Stimulated activated naive CD4-positive, alpha-beta T cell (primary cell): ENCODE measurements at regions not wholly inside any gene's neighbourhood (a gene's known extent, or its start where the extent isn't known, plus 50 kb on each side); places are given as distances from the start of the nearest gene placed in this dataset.
A peak's percentile ranks its signal among the peaks of the same experiment; 100 is the strongest.

ENCODE experiments used
- DNase-seq, 6 experiments: peaks; one replicate each; lab custom pipeline; 2025; lab: John Stamatoyannopoulos, UW

DNA sequence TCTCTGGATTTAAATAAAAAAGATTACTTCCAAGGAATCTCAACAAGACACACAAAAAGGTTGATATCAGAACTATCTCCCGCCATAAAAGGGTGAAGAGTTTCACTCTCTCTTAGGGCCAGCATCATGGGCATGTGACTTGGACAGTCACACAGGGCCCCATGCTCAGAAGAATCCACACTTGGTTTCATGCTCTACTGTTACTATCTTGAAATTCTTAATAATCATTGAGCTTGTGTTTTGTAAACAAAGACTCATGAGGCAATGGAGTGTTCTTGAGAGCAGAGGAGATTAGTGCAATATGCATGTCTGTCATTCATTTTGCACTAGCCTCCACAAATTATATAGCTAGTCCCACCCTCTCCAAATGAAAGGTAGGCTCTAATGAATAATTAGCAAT, 58.4 kb downstream of the HMHB1 start:
- DNase-seq = no peak

DNA sequence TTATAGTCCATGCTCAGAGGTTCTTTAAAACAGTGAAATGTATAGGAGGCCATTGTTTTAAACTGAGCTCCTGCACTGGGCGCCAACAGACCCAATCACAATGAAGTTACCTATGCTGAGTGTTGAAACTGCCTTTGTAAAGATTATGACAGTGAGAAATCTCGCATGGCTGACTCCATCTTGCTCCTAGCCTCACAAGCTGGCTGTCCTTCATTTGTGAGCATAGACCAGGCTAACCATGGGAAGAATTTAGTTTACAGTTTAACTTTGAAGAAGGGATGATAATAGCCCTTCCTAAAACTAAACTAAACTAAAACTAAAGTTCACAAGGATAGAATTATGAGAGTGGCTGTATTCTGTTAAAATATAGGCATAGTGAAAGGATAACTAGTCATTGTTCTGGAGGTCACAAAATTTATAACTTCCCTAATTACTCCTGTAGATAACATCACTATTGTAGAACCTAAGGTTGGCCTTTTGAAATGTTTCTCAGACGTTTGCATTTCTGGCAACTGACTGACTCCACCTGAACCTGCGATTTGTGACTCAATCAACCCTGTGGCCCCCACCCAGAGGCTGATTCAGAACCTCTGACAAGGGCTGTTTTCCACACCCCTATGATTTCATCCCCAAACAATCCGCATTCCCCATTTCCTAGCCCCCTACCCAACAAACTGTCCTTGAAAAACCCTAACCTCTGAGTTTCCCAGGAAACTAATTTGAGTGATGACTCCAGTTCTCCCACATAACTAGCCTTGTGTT, 59.1 kb downstream of the HMHB1 start:
- no peak for DNase-seq

GRCh38 chr5:143871672-143872071, 59.7 kb downstream of the HMHB1 start:
- DNase-seq = no peak

- no peak for DNase-seq
These were observed 62.4 kb downstream of the HMHB1 start for GRCh38 chr5:143874312-143874711.

- no peak for DNase-seq
These were observed 65.2 kb downstream of the HMHB1 start for GRCh38 chr5:143877196-143877595.

- no peak for DNase-seq
These were observed 66.5 kb downstream of the HMHB1 start for GRCh38 chr5:143878430-143878829.

GRCh38 chr5:143879646-143880045, 67.7 kb downstream of the HMHB1 start:
- no peak for DNase-seq

- no peak for DNase-seq
These were observed 68.2 kb downstream of the HMHB1 start for GRCh38 chr5:143880178-143880577.

DNA sequence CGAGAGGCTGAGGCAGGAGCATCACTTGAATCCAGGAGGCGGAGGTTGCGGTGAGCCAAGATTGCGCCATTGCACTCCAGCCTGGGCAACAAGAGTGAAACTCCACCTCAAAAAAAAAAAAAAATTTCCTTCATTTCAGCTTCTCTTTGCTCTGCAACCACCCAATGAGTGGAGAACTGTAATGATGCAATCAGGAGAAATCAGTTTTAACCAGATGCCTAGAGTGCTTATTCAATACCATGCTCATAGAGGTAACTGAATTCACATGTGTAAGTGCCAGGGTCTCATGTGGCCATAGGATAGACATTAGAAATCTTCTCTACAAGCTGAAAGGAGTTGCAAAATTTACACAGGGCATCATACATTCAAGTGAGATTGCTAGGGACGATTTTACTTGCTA, 70.6 kb downstream of the HMHB1 start:
- no peak for DNase-seq

- DNase-seq = no peak
These were observed 74.1 kb downstream of the HMHB1 start for GRCh38 chr5:143886096-143886495.

- no peak for DNase-seq
These were observed 75.0 kb downstream of the HMHB1 start for GRCh38 chr5:143886651-143887638.

DNA sequence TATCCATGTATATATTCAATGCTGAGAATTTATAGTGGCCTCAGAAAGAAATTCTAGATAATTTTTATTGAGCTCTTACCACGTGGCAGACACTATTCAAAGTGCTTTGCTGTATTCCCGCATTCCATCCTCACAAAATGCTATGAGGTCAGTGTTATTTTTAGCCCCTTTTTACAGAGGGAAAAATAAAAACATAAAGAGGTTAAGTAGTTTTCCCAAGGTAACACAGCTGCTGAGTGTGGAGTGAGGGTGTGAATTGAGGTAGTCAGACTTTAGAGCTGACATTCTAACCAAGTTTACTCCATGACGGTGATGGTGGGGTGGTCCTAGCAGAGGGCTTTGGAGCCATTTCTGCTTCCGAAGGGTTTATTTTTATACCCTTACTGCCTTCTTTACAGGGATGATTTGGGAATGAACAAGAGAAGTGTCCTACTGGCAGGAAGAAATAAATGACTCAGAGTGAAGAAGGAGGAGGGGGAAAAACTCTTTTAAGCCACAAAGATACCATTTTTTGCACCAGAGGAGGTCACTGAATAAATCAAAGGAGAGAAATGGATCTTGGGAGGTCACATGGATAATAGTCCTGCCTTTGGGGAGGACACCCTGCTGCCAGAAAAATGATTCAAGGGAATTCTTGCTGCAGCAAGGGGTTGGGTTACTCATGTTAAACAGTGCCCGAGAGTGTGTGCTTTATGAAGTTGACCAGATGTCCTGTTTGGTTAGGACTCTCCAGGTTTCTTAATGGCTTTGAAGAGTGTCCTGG, 76.1 kb downstream of the HMHB1 start:
- no peak for DNase-seq

GRCh38 chr5:143888912-143889311, 77.0 kb downstream of the HMHB1 start:
- DNase-seq = no peak

- no peak for DNase-seq
These were observed 78.0 kb downstream of the HMHB1 start for GRCh38 chr5:143889986-143890385.

DNA sequence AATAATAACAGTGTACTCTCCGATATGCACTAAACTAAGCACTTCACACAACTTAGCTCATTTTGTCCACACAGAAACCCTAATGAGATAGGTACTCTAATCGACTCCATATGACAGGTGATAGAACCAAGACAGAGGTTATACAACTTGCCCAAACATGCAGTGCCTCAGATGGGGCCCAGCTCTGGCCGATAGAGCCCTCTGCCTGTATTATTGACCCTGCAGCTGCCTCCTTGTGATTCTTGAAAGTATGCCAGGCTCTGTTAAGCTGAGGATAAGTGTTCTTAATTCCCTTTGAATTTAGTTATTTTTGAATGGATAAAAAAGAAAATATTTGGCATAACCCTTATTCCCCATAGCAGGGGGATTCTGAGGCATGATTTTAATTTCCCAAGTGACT, 78.5 kb downstream of the HMHB1 start:
- no peak for DNase-seq

DNA sequence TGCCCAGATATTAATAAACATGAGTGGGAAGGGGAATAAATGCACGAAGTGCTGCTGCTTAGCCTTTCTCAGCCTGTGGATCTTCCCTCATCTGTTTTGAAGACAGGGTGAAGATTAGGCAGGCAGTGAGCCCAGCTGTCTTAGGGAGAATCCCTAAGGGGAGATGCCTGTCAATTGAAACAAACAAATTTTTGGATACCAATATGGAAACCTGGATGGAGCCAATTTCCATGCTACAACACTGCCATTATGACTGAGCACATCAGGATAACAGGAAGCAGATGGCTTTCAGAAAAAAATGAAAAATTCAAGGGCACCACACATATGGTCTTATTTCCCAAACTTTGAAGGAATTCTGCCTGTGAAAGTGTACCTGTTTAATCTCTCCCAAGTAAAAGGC, 80.3 kb downstream of the HMHB1 start:
- no peak for DNase-seq

DNA sequence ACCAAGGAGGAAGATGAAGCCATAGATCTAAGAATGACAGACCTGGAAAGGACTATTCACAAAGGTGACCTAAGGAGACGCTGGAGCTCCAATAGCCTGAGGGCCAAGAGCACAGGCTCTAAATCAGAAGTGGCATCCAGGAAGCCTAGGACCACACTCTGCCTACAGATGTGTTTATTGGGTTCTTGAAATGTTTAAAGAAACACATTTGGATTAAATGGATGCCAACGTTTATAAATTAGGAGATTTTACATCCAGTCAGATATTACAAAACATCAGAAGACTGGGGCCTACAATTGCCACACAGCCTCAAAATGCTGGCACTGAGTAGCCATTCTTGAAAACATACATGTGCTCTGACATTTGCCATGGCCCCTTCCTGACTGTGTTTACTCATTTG, 80.9 kb downstream of the HMHB1 start:
- DNase-seq = no peak

- DNase-seq = no peak
These were observed 81.7 kb downstream of the HMHB1 start for GRCh38 chr5:143893638-143894037.

- no peak for DNase-seq
These were observed 84.6 kb downstream of the HMHB1 start for GRCh38 chr5:143896516-143896915.

DNA sequence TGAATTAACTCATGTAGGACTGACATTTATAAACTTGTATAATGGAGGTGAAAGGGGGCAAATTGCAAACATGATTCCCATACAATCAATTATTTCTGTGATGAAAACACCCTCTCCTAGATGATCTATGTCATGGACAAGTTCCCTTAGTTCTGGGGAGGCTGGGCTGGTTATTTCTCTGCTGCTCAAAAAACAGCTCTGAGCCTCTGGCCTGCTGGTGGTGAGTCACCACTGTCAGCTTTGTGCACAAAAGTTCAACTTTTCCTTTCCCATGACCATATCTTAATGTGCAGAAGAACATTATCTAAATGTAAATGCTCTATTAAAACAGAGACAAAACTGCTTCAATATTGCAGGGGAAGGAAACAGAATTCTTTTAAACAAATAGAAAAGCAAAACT, 85.0 kb downstream of the HMHB1 start:
- no peak for DNase-seq

DNA sequence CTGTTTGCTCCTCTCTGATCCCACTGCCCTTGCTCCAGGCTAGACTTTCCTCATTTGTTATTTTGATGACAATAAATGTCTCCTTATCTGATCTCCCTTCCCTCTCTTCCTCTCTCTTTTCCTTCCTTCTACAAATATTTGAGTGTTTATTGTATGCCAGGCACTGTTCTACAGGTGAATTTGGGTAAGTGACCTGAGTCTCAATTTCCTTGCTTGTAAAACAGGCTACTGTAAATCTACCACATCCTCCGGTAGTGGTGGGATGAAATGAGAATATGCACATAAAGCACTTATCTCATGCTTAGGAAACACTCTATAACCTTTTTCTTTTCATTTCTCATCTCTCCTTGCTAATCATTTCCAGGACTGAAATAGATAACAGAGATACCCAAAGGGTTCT, 86.4 kb downstream of the HMHB1 start:
- peak in 3 of 6 experiments; percentile 14 to 32 (median 28) for DNase-seq

GRCh38 chr5:143898916-143899591, 87.1 kb downstream of the HMHB1 start:
- peak in 3 of 6 experiments; percentile 5 to 25 (median 6) for DNase-seq
